ENCODE measurements at regions not wholly inside any gene's neighbourhood (a gene's known extent, or its start where the extent isn't known, plus 50 kb on each side); places are given as distances from the start of the nearest gene placed in this dataset.
A peak's percentile ranks its signal among the peaks of the same experiment; 100 is the strongest.

- H3K4me3 ChIP-seq: no peak overlapping the region
- no peaks in the 10 kb centered on the region for H3K27me3 ChIP-seq
- no peaks in the 10 kb centered on the region for H3K9me3 ChIP-seq
- DNase-seq (no peak), ATAC-seq (peak; percentile 44)
- in situ Hi-C loops (cut with MboI; ENCODE audit: low sequenced_read_pairs in 4 of 4): no loop called here
- peak overlapping the region in 3 of 4 donors; percentile 44 to 71 (median 64) for H3K27ac ChIP-seq
- no peak for TF ChIP-seq POLR2A (IDR thresholded peaks at IDR 0.05)
- no peak for TF ChIP-seq CTCF (IDR thresholded peaks at IDR 0.05 in 4 of 5, conservative IDR thresholded peaks at IDR 0.05 in 1 of 5)
- intact Hi-C loops (cut with DNase I; ENCODE audit: low total_unique reads): no loop called here
- H3K36me3 ChIP-seq: no peaks in the 10 kb centered on the region
- H3K4me1 ChIP-seq: peaks cover 4 to 21% of the 10 kb centered on the region in 2 donors
Measured at GRCh38 chr5:58244819-58245475, 214.9 kb downstream of the PLK2 start.

DNA sequence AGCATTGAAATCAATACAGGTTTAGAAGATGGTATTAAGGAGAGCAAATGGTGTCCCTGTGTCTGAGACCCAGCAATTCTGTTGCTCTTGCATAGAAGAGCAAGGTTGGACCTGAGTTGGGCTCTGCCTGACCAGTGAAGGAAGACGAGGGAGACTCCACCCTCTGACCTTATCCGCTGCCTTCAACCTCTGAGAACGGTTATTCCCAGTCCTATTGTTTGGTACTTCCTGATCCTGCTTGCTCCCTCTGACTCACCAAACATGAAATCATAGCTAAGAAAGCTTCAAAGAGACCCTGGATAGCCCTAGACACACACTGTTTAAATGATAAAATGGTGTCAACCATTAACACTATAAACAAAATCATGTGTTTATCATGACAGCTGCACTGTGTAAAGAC lies 218.5 kb downstream of the PLK2 start:
- intact Hi-C loops (cut with DNase I; ENCODE audit: low total_unique reads): no loop called here
- H3K27ac ChIP-seq: peak overlapping the region; percentile 47 to 71 (median 60)
- in situ Hi-C loops (cut with MboI; ENCODE audit: low sequenced_read_pairs in 4 of 4): no loop called here
- ATAC-seq: peak; percentile 73 to 81
- no peaks in the 10 kb centered on the region for H3K9me3 ChIP-seq
- H3K4me3 ChIP-seq: no peak overlapping the region
- TF ChIP-seq CTCF (IDR thresholded peaks at IDR 0.05 in 4 of 5, conservative IDR thresholded peaks at IDR 0.05 in 1 of 5) (no peak), POLR2A (IDR thresholded peaks at IDR 0.05) (no peak)
- H3K27me3 ChIP-seq: no peaks in the 10 kb centered on the region
- peaks cover 9 to 29% of the 10 kb centered on the region in 2 donors for H3K4me1 ChIP-seq
- H3K36me3 ChIP-seq: no peaks in the 10 kb centered on the region
- no peak for DNase-seq

- Histone ChIP-seq H3K27me3 (no peaks in the 10 kb centered on the region), H3K9me3 (no peaks in the 10 kb centered on the region), H3K4me3 (no peak overlapping the region), H3K36me3 (no peaks in the 10 kb centered on the region), H3K4me1 (peaks cover 9 to 23% of the 10 kb centered on the region in 2 donors), H3K27ac (peak overlapping the region in 1 of 4 donors; percentile 39)
- intact Hi-C loops (cut with DNase I; ENCODE audit: low total_unique reads): no loop called here
- in situ Hi-C loops (cut with MboI; ENCODE audit: low sequenced_read_pairs in 4 of 4): no loop called here
- no peak for DNase-seq
- TF ChIP-seq POLR2A (IDR thresholded peaks at IDR 0.05) (no peak), CTCF (IDR thresholded peaks at IDR 0.05 in 4 of 5, conservative IDR thresholded peaks at IDR 0.05 in 1 of 5) (no peak)
- ATAC-seq: no peak
Measured at GRCh38 chr5:58240322-58240721, 219.6 kb downstream of the PLK2 start.

- in situ Hi-C loops (cut with MboI; ENCODE audit: low sequenced_read_pairs in 4 of 4): no loop called here
- intact Hi-C loops (cut with DNase I; ENCODE audit: low total_unique reads): no loop called here
- Histone ChIP-seq H3K27ac (no peak overlapping the region), H3K4me1 (peaks cover 9 to 23% of the 10 kb centered on the region in 2 donors), H3K27me3 (no peaks in the 10 kb centered on the region), H3K4me3 (no peak overlapping the region), H3K36me3 (no peaks in the 10 kb centered on the region), H3K9me3 (no peaks in the 10 kb centered on the region)
- DNase-seq (no peak), ATAC-seq (no peak)
- TF ChIP-seq POLR2A (IDR thresholded peaks at IDR 0.05) (no peak), CTCF (IDR thresholded peaks at IDR 0.05 in 4 of 5, conservative IDR thresholded peaks at IDR 0.05 in 1 of 5) (no peak)
Measured at GRCh38 chr5:58239731-58240130, 220.2 kb downstream of the PLK2 start.

- no peaks in the 10 kb centered on the region for H3K36me3 ChIP-seq
- H3K27ac ChIP-seq: no peak overlapping the region
- ATAC-seq: no peak
- peaks cover 9 to 23% of the 10 kb centered on the region in 2 donors for H3K4me1 ChIP-seq
- H3K9me3 ChIP-seq: no peaks in the 10 kb centered on the region
- TF ChIP-seq CTCF (IDR thresholded peaks at IDR 0.05 in 4 of 5, conservative IDR thresholded peaks at IDR 0.05 in 1 of 5) (no peak), POLR2A (IDR thresholded peaks at IDR 0.05) (no peak)
- intact Hi-C loops (cut with DNase I; ENCODE audit: low total_unique reads) (no loop called here), in situ Hi-C loops (cut with MboI; ENCODE audit: low sequenced_read_pairs in 4 of 4) (no loop called here)
- DNase-seq: no peak
- H3K4me3 ChIP-seq: no peak overlapping the region
- no peaks in the 10 kb centered on the region for H3K27me3 ChIP-seq
Measured at GRCh38 chr5:58239045-58239444, 220.8 kb downstream of the PLK2 start.
